OCI-LY1 (cell line): ENCODE measurements at regions not wholly inside any gene's neighbourhood (a gene's known extent, or its start where the extent isn't known, plus 50 kb on each side); places are given as distances from the start of the nearest gene placed in this dataset.

Experiments
- EZH2 ChIP-seq: fragments of 200-600 bp; sonication (generic), shearing (Covaris generic); IDR thresholded peaks from 2 replicates; pipeline ENCODE4 v1.8.0; 2017; ENCODE audit warnings: borderline replicate concordance, mixed run types, mild to moderate bottlenecking, antibody characterized with exemption, low read length, moderate library complexity, mixed read lengths
- TF ChIP-seq, protein P1 (sequence below): fragments of 200-600 bp; sonication (generic), shearing (Covaris generic); IDR thresholded peaks from 2 replicates; pipeline ENCODE4 v1.5.1; 2017; ENCODE audit warnings: mild to moderate bottlenecking, antibody characterized with exemption, low read length, moderate library complexity, mixed read lengths

DNA sequence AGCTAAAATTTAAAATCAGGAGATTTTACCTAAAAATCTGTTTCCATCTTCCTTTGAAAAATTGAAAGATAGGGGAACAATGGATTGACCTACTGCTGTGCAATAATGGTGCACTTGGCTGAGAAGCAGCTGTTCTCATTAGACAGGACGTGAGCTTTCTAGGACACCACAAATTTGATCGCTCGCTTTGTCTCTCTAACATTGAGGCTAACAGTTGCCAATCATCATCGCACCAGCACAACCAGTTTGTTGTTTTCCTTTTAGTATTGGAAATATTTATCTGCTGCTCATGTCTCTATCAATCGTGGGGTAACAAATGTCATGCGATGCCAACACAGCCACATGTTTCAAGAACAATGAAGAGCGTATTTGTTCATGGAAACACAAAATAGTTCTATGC, 228.8 kb upstream of the P2RY1 start:
- TF ChIP-seq, protein P1, sequence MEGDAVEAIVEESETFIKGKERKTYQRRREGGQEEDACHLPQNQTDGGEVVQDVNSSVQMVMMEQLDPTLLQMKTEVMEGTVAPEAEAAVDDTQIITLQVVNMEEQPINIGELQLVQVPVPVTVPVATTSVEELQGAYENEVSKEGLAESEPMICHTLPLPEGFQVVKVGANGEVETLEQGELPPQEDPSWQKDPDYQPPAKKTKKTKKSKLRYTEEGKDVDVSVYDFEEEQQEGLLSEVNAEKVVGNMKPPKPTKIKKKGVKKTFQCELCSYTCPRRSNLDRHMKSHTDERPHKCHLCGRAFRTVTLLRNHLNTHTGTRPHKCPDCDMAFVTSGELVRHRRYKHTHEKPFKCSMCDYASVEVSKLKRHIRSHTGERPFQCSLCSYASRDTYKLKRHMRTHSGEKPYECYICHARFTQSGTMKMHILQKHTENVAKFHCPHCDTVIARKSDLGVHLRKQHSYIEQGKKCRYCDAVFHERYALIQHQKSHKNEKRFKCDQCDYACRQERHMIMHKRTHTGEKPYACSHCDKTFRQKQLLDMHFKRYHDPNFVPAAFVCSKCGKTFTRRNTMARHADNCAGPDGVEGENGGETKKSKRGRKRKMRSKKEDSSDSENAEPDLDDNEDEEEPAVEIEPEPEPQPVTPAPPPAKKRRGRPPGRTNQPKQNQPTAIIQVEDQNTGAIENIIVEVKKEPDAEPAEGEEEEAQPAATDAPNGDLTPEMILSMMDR, result no peak
- TF ChIP-seq EZH2, result no peak
